SK-N-MC (cell line): ENCODE measurements at regions not wholly inside any gene's neighbourhood (a gene's known extent, or its start where the extent isn't known, plus 50 kb on each side); places are given as distances from the start of the nearest gene placed in this dataset.

Source experiments
- FOXP2 ChIP-seq: optimal IDR thresholded peaks from 2 replicates; pipeline ENCODE3; 2011; ENCODE audit warnings: mild to moderate bottlenecking, moderate library complexity; ENCODE audit not compliant: insufficient read depth; ENCODE audit errors: extremely low read length, control extremely low read depth
- POLR2AphosphoS5 ChIP-seq: IDR thresholded peaks from 2 replicates; pipeline ENCODE4 v1.6.1; 2012; ENCODE audit warnings: mild to moderate bottlenecking, low read depth, low read length, borderline replicate concordance

- TF ChIP-seq POLR2AphosphoS5, result no peak
- TF ChIP-seq FOXP2, result no peak
Measured at GRCh38 chr2:224161712-224162111, 122.6 kb upstream of the SERPINE2 start.
